ENCODE measurements at regions not wholly inside any gene's neighbourhood (a gene's known extent, or its start where the extent isn't known, plus 50 kb on each side); places are given as distances from the start of the nearest gene placed in this dataset.
"Not testable (repeated sequence)": the region's sequence is repeated elsewhere in the genome, so short reads cannot be mapped to it uniquely, and the experiment has no call there.

GRCh38 chr16:88221001-88221761 lies 161.6 kb upstream of the ZNF469 start:
- TF ChIP-seq JUN (CRISPR knock-in tag; IDR thresholded peaks at IDR 0.05); PRRX2 (CRISPR knock-in tag; IDR thresholded peaks at IDR 0.05); TEAD1 (CRISPR knock-in tag; IDR thresholded peaks at IDR 0.05); IRF1 (CRISPR knock-in tag; IDR thresholded peaks at IDR 0.05); ERG (CRISPR knock-in tag; IDR thresholded peaks at IDR 0.05); TEAD4 (CRISPR knock-in tag; IDR thresholded peaks at IDR 0.05); CREB1 (CRISPR knock-in tag; IDR thresholded peaks at IDR 0.05); ETV6 (CRISPR knock-in tag; IDR thresholded peaks at IDR 0.05); CBFB (CRISPR knock-in tag; IDR thresholded peaks at IDR 0.05; ENCODE audit: low read depth): not testable (repeated sequence)
- TF ChIP-seq, protein P1, sequence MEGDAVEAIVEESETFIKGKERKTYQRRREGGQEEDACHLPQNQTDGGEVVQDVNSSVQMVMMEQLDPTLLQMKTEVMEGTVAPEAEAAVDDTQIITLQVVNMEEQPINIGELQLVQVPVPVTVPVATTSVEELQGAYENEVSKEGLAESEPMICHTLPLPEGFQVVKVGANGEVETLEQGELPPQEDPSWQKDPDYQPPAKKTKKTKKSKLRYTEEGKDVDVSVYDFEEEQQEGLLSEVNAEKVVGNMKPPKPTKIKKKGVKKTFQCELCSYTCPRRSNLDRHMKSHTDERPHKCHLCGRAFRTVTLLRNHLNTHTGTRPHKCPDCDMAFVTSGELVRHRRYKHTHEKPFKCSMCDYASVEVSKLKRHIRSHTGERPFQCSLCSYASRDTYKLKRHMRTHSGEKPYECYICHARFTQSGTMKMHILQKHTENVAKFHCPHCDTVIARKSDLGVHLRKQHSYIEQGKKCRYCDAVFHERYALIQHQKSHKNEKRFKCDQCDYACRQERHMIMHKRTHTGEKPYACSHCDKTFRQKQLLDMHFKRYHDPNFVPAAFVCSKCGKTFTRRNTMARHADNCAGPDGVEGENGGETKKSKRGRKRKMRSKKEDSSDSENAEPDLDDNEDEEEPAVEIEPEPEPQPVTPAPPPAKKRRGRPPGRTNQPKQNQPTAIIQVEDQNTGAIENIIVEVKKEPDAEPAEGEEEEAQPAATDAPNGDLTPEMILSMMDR (IDR thresholded peaks at IDR 0.05), result not testable (repeated sequence)
- TF ChIP-seq, protein P2, sequence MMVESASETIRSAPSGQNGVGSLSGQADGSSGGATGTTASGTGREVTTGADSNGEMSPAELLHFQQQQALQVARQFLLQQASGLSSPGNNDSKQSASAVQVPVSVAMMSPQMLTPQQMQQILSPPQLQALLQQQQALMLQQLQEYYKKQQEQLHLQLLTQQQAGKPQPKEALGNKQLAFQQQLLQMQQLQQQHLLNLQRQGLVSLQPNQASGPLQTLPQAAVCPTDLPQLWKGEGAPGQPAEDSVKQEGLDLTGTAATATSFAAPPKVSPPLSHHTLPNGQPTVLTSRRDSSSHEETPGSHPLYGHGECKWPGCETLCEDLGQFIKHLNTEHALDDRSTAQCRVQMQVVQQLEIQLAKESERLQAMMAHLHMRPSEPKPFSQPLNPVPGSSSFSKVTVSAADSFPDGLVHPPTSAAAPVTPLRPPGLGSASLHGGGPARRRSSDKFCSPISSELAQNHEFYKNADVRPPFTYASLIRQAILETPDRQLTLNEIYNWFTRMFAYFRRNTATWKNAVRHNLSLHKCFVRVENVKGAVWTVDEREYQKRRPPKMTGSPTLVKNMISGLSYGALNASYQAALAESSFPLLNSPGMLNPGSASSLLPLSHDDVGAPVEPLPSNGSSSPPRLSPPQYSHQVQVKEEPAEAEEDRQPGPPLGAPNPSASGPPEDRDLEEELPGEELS (CRISPR knock-in tag; IDR thresholded peaks at IDR 0.05), result not testable (repeated sequence)

Data from WTC11 (cell line).